ENCODE measurements at regions not wholly inside any gene's neighbourhood (a gene's known extent, or its start where the extent isn't known, plus 50 kb on each side); places are given as distances from the start of the nearest gene placed in this dataset.
"Not testable (repeated sequence)": the region's sequence is repeated elsewhere in the genome, so short reads cannot be mapped to it uniquely, and the experiment has no call there.

DNA sequence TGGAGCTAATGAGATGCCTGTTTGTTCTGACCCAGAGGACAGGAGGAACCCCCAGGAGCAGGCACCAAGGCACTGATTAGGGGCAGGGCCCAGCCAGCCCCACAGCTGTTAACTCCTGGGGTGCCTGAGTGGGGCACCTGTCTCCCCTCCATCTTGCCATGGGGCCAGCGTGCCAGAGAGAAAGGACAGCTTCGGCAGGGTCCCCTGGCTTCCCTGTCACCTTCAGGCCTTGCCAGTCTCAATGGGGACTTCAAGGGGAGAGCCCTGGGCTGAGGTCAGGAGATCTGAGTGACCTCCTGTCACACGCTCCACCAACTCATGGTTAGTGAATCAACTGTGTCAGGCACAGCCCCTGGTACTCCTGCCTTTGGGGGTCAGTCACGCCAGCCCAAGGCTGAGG, 152.7 kb upstream of the MVB12B start:
- TF ChIP-seq, protein P1, sequence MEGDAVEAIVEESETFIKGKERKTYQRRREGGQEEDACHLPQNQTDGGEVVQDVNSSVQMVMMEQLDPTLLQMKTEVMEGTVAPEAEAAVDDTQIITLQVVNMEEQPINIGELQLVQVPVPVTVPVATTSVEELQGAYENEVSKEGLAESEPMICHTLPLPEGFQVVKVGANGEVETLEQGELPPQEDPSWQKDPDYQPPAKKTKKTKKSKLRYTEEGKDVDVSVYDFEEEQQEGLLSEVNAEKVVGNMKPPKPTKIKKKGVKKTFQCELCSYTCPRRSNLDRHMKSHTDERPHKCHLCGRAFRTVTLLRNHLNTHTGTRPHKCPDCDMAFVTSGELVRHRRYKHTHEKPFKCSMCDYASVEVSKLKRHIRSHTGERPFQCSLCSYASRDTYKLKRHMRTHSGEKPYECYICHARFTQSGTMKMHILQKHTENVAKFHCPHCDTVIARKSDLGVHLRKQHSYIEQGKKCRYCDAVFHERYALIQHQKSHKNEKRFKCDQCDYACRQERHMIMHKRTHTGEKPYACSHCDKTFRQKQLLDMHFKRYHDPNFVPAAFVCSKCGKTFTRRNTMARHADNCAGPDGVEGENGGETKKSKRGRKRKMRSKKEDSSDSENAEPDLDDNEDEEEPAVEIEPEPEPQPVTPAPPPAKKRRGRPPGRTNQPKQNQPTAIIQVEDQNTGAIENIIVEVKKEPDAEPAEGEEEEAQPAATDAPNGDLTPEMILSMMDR (IDR thresholded peaks at IDR 0.05): no peak
- Histone ChIP-seq H3K36me3 (no peaks in the 10 kb centered on the region), H3K4me3 (no peak overlapping the region), H3K4me1 (no peaks in the 10 kb centered on the region), H3K9me3 (peaks cover 0 to 12% of the 10 kb centered on the region in 2 donors), H3K27ac (no peak overlapping the region), H3K27me3 (no peaks in the 10 kb centered on the region)
- no peak for DNase-seq (ENCODE audit: low spot score)

DNA sequence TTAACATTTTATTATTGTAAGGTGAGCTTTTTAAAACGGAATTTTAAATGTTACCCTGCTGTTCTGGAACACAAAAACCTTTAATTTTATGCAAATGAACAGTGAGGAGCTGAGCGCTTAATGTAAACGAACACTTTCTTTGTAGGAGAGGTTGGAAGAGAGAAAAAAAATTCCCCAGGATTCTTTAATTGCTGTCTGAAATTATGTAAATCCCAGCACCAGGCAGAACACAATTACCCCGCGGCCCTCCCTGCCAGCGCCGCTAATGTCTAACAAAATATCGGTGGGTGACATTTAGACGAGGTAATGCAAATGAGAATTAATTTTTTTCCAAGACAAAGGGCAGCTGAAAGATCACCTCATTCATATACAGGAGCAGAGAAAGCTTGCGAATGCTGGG, 143.4 kb upstream of the MVB12B start:
- TF ChIP-seq, protein P1 (IDR thresholded peaks at IDR 0.05): no peak
- no peak overlapping the region for H3K4me3 ChIP-seq
- no peak overlapping the region for H3K27ac ChIP-seq
- H3K27me3 ChIP-seq: no peaks in the 10 kb centered on the region
- peaks cover 0 to 22% of the 10 kb centered on the region in 2 donors for H3K9me3 ChIP-seq
- no peaks in the 10 kb centered on the region for H3K4me1 ChIP-seq
- DNase-seq (ENCODE audit: low spot score): no peak
- no peaks in the 10 kb centered on the region for H3K36me3 ChIP-seq

DNA sequence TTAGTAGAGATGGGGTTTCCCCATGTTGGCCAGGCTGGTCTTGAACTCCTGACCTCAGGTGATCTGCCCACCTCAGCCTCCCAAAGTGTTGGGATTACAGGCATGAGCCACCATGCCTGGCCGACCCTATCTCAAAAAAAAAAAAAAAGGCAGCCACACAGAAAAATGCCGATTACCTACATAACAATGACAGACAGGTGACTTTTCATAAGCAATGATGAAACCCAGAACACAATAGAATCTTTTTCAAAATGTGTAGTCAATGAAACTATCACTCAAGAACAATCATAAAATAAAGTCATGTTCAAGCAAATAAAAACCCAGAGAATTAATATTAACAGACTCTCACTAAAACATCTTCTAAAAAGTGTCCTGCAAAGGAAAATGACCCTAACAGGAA, 135.6 kb upstream of the MVB12B start:
- H3K27ac ChIP-seq; H3K4me3 ChIP-seq; H3K36me3 ChIP-seq; H3K9me3 ChIP-seq; H3K27me3 ChIP-seq; DNase-seq (ENCODE audit: low spot score); H3K4me1 ChIP-seq: not testable (repeated sequence)

DNA sequence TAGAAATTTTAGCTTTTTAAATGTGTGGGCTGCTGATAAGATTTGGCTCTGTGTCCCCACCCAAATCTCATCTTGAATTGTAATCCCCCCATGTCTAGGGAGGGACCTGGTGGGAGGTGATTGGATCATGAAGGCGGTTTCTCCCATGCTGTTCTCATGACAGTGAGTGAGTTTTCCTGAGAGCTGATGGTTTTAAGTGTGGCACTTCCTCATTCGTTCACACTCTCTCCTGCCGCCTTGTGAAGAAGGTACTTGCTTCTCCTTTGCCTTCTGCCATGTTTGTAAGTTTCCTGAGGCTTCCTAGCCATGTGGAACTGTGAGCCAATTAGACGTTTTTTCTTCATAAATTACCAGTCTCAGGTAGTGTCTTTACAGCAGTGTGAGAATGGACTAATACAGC, 127.8 kb upstream of the MVB12B start:
- no peaks in the 10 kb centered on the region for H3K27me3 ChIP-seq
- no peaks in the 10 kb centered on the region for H3K9me3 ChIP-seq
- no peaks in the 10 kb centered on the region for H3K4me1 ChIP-seq
- H3K27ac ChIP-seq: no peak overlapping the region
- no peak for DNase-seq (ENCODE audit: low spot score)
- H3K4me3 ChIP-seq: no peak overlapping the region
- H3K36me3 ChIP-seq: no peaks in the 10 kb centered on the region
- TF ChIP-seq, protein P1 (IDR thresholded peaks at IDR 0.05): no peak

DNA sequence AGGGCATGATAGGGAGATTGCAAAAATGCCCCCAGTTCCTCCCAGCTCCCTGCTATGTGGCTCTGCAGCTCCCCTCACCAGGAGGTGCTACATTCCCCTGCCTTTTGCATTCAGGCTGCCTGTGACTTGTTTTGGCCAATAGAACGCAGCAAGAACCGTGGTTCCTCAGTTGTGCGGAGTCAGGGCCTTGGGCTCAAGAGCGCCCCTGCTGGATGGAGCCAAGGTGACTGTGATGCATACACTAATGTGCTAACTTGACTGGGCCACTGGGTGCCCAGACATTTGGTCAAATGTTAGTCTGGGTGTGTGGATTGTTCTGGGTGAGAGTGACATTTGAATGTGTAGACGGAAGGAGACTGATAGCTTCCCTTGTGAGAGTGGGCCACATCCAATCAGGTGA, 123.3 kb upstream of the MVB12B start:
- TF ChIP-seq, protein P1 (IDR thresholded peaks at IDR 0.05): no peak
- no peaks in the 10 kb centered on the region for H3K36me3 ChIP-seq
- no peak for DNase-seq (ENCODE audit: low spot score)

DNA sequence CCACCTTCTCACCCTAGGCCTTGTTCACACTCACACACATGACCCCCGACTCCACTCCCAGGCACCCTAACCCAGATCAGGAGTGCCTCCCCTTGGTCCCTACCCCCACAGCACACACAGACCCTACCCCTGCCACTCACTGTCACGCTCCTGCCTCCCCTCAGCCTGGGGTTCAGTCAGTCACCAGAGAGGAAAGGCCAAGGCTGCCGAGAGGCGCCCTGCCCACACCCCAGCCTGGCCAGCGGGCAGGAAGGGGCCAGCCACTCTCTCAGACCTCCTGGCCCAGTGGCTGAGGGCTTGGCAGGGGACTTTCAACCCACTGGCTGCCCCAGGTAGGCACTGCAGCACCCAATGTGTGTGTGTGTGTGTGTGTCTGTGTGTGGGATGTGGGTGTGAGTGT, 122.4 kb upstream of the MVB12B start:
- TF ChIP-seq, protein P1 (IDR thresholded peaks at IDR 0.05): no peak
- DNase-seq (ENCODE audit: low spot score): no peak
- H3K27me3 ChIP-seq: no peaks in the 10 kb centered on the region
- H3K9me3 ChIP-seq: no peaks in the 10 kb centered on the region
- H3K36me3 ChIP-seq: no peaks in the 10 kb centered on the region
- H3K4me1 ChIP-seq: no peaks in the 10 kb centered on the region
- no peak overlapping the region for H3K27ac ChIP-seq
- no peak overlapping the region for H3K4me3 ChIP-seq

More for the DNA sequence above, 123.3 kb upstream of the MVB12B start:
- Histone ChIP-seq H3K4me1 (no peaks in the 10 kb centered on the region), H3K4me3 (no peak overlapping the region), H3K27ac (no peak overlapping the region), H3K27me3 (no peaks in the 10 kb centered on the region), H3K9me3 (no peaks in the 10 kb centered on the region)

Measured in right atrium auricular region (tissue), 2 donors.